GM19463 (cell line): ENCODE measurements at regions not wholly inside any gene's neighbourhood (a gene's known extent, or its start where the extent isn't known, plus 50 kb on each side); places are given as distances from the start of the nearest gene placed in this dataset.

Experiments used
- ATAC-seq: cut with Tn5 transposase; IDR thresholded peaks from one replicate; pipeline ENCODE4 v1.9.1; 2021; ENCODE audit warnings: mild to moderate bottlenecking, moderate library complexity; ENCODE audit not compliant: unreplicated experiment

DNA sequence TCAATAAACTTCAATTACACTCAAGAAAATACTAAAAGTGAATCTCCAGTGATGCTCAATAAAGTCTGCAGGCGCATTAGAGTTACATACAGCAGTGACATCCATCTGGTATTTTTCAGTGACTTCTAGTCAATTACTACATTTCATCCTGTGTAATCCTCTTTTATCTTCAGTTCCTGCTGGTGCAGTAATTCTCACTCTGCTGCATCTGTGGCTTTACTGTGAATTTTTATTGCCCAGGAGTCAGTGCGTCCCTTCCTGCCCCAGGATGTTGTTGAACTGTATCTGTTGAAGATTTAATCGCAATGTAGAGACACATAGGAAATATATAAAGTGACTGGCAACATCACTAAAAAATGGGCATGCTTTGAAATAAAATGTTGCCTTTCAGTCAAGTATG, 196.3 kb upstream of the TMTC4 start:
- ATAC-seq, result no peak

- ATAC-seq, result no peak
Observed at GRCh38 chr13:100860866-100861265, 186.3 kb upstream of the TMTC4 start.

DNA sequence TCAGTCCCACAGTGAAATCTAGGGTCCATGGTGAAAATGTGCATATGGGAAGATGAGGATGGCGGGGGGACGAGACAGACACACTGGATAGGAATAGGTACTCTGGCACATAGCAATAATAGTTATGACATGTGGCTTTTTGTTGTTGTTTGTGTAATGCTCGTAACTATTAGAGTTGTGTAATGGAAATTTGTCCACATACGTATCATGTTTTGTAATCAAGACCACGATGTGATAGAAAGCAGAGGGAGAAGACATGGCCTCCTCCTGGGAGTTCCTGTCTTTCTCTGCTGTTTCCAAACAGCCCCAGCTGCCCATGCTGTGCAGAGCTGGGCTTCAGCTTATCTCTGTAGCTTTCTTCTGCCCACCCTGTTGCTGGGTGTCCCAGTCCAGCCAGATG, 185.3 kb upstream of the TMTC4 start:
- no peak for ATAC-seq

DNA sequence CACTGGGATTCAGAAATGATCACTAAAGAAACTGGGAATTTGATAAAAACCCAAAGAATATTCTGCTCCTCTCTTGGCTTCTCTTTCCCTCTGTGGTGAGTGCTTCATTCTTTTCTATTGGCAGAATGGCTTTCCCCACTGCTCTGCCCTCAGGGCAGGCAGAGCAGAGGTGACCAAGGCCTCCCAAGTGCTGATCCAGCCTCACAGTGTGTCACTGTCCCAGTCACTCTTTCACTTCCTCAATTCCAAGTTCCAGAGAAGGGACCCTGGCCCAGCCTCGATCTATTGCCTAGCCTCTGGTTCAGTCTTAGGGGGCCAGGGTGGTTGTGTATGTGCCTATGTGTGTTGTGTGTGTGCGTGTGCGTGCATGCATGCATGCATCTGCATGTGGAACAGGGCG, 180.6 kb upstream of the TMTC4 start:
- ATAC-seq, result no peak

GRCh38 chr13:100854006-100854405, 179.4 kb upstream of the TMTC4 start:
- ATAC-seq, result no peak

DNA sequence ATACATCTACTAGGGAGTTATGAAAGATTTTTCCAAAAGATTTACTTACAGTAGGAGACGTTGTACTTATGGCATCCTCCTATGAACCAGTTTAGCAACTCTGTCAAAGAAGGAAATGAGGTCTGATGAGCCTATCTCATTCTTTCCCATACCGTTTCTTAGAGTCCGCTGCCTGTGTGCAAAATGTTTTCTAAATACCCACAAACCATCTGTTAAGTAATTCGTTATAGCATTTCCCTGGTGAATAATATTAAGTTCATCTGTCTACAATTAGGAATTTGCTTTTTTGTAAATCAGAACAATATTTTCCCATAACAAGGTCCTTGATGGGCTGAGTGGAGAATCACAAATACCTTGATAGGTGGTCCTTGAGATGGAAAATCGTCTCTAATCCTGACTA, 178.8 kb upstream of the TMTC4 start:
- ATAC-seq, result no peak

DNA sequence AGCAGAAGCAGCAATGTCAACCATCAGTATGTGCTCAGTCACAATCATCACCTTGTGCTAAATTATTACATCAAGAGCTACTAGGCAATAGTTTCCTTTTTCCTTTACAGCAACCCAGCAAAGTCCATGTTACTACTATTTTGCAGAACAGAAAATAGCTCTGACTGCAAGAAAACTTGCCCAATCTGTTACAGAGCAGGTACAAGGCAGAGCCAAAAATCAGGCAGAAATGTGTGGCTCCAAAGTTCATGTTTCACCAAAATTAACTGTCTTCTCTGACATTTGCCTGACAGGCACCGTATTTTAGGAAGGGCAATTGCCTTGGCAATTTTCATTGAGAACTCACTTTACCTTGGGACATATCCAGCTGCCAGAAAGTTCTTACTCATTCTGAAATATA, 177.6 kb upstream of the TMTC4 start:
- no peak for ATAC-seq

DNA sequence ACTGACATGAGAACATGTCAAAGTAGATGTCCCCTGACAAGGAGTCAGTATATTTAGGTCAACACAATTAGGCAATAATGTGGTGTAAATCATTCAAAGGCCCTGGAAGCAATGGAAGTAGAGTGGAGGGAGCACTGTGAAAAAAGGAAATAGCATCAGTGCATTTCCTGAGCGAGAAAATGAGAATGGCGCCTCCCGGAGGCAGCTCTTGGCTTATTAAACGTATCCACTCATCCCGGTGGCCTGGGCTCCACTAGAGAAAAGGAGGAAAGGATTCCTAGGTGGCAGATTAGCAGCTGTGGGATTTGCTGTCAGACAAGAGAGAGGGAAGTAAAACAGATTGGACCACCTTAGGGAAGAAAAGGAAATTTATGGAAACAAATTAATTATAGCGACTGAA, 173.7 kb upstream of the TMTC4 start:
- ATAC-seq, result no peak

DNA sequence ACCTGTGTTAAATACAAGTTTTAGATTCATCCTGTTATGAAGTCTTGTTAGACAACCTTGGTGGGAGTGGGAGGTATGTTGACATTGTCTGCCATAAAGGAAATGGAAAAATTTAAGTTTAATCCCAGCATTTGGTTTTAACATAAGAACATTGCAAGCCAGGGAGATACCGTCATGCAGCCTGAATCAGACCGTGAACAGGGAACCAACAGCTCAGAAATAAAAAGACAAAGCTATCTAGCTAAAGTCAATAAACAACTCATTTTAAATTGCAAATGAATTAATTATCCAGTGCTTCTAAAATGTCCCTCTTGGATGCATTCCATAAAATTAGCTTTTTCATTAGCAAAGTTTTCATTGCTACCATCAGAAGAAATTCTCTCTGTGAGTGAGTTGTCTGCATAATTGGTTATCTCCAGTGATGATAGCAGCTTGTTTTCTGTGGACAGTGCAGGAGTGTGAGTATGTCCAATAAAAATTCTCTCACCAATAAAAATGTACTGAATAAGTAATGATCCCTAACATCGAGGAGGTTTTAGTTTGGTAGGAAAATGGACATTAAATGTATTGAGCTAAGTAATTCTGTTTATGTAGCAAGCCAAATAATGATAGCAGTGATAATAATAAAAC, 170.6 kb upstream of the TMTC4 start:
- ATAC-seq, result no peak

DNA sequence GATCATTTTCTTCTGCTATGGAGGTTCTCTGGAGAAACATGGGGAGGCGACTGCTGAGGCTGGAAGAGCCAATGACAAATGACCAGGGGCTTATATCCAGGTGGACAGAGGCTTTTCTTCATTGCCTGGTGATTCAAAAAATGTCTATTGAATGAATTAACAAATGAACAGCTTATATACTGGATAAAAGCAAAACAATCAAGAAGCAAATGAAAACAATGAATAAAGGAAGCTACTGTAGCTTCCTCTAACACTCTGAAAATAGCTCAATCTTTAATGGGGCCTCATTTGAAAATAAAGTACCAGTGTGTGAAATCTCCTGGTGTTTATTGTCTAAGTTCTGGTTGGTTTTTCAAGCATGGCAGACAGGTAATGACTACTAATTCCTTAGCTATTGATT, 167.5 kb upstream of the TMTC4 start:
- no peak for ATAC-seq

GRCh38 chr13:100838387-100838786, 163.8 kb upstream of the TMTC4 start:
- ATAC-seq, result no peak

- no peak for ATAC-seq
Observed at GRCh38 chr13:100837631-100838030, 163.0 kb upstream of the TMTC4 start.

- ATAC-seq, result no peak
Observed at GRCh38 chr13:100836711-100837110, 162.1 kb upstream of the TMTC4 start.

GRCh38 chr13:100835695-100836094, 161.1 kb upstream of the TMTC4 start:
- no peak for ATAC-seq

GRCh38 chr13:100833427-100833826, 158.8 kb upstream of the TMTC4 start:
- ATAC-seq, result no peak

GRCh38 chr13:100828226-100828625, 153.6 kb upstream of the TMTC4 start:
- ATAC-seq, result no peak

- no peak for ATAC-seq
Observed at GRCh38 chr13:100827489-100828176, 153.0 kb upstream of the TMTC4 start.

- no peak for ATAC-seq
Observed at GRCh38 chr13:100826441-100826840, 151.8 kb upstream of the TMTC4 start.

DNA sequence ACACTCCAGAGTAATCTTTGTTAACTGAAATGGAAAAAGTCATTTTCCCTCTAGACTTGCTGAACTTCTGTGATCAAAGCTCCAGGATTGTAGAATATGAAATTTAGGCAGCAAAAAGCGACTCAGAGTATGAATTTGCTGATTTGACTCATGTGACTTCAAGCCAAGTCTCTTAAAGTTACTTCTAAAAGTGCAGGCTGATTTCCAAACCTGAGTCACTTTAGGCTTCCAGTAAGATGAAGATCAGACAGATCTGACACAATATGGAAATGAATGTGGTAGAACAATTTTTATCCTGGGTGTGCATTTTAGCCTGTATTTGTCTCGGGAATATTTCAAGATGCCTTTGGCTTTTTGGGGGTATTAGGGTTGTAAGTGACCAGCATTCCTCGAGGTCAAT, 151.0 kb upstream of the TMTC4 start:
- no peak for ATAC-seq

DNA sequence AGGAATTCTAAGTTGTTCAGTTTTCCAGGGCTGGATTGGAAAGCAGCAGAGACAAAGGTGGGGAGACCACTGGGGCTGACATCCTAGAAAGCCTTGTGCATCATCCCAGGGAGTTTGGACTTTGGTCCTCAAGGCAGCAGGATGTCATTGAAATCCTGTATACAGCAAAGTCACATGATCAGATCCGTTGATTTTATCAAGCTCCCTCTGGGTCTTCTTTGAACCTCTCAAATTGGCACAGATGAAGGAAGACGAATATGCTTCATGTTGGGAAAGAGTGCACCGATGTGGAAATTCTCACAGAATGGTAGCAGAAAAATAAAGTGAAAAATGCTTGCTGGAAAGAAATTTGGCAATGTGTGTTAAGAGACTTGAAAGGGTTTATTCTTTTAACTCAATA, 149.8 kb upstream of the TMTC4 start:
- ATAC-seq, result no peak

DNA sequence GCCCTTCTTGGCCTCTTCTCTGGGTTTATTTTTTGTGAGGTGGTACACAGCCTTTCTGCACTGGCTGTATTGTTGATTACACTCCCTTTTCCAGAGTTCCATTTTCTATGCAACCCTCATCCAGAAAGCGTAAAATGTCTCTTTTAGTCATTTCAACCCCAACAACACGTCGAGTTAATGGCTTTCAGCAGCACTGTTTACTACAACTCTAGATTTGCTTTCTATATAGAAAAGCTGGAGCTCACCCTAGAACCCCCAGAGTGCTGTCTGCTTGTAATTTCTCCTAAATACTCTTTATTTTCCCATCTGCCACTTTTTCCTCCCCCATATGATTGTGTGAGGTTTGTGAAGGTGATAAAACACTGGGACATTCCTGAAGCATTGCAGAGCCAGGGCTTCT, 148.9 kb upstream of the TMTC4 start:
- no peak for ATAC-seq

DNA sequence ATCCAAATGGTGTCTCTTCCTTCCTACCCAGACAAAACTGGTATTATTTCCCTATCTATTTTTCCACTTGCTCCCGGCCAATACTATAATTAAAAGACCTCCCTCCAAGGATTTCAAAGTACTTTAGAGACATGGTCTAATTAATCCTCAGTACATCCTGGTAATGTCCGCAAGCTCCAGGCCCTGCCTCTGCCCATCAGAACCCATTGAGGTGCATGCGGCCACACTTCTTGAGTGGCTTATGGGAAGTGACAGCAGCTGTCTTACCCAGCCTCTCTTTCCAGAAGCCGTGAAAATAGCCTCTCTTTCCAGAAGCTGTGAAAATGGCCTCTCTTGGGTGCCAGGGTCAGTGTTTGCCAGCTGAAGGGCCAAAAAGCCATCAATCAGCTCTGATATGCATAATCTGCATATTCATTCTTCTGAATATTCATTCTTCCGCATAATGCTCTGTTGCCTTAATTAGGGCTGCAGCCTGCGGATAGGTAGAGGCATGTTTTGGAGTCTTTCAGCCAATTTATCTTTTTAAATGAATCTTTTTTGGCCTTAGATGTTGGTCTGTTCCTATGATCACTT, 148.4 kb upstream of the TMTC4 start:
- ATAC-seq, result no peak

DNA sequence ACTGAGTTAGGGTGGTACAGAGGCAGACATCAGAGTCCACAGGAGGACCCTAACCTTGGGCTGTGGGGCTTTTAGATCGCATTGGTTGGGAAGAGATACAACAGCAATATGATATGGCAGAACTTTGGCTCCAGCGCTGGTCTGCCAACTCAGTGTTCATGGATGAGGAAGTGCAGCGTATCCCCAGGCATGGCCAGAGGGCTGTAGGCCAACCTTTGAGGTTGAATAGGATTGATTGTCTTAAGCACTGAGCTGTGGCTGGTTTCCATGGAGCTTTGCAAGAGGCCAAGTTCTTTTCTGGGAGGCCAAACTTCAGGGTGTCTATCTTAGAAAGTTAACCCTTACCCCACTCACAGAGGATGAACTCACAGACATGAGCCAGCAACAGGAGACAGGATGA, 144.1 kb upstream of the TMTC4 start:
- ATAC-seq, result no peak
